Liver (tissue), 8 donors: ENCODE measurements at regions not wholly inside any gene's neighbourhood (a gene's known extent, or its start where the extent isn't known, plus 50 kb on each side); places are given as distances from the start of the nearest gene placed in this dataset.

Experiments used
- DNase-seq: peaks from one replicate; pipeline ENCODE4 v3.0.0-alpha.2; 2017; ENCODE audit warnings: low spot score
- H3K27ac ChIP-seq, 2 donors: one replicate each; pipeline ENCODE4 v1.7.0; 2013; ENCODE audit warnings: inconsistent platforms in 2 of 2, low read length in 2 of 2, control low read depth in 1 of 2, low read depth in 1 of 2, mild to moderate bottlenecking in 1 of 2
- H3K27me3 ChIP-seq, 4 donors: one replicate each; pipeline versions ENCODE4 v1.6.1 to v1.7.0; 2013; ENCODE audit warnings: low read length in 3 of 4, inconsistent platforms in 1 of 4, mild to moderate bottlenecking in 1 of 4, moderate library complexity in 1 of 4; ENCODE audit not compliant: control insufficient read depth in 4 of 4, insufficient read depth in 4 of 4
- H3K36me3 ChIP-seq, 4 donors: one replicate each; pipeline versions ENCODE4 v1.6.1 to v1.7.0; 2013; ENCODE audit warnings: low read length in 3 of 4, mild to moderate bottlenecking in 3 of 4, low read depth in 1 of 4, moderate library complexity in 1 of 4; ENCODE audit not compliant: control insufficient read depth in 4 of 4, insufficient read depth in 3 of 4
- H3K4me1 ChIP-seq, 4 donors: one replicate each; pipeline versions ENCODE4 v1.6.1 to v1.7.0; 2013; ENCODE audit warnings: low read length in 3 of 4, mild to moderate bottlenecking in 3 of 4, moderate library complexity in 1 of 4; ENCODE audit not compliant: control insufficient read depth in 4 of 4, insufficient read depth in 4 of 4
- H3K4me3 ChIP-seq, 3 donors: one replicate each; pipeline versions ENCODE4 v1.6.1 to v1.7.0; 2013; ENCODE audit warnings: low read length in 3 of 3, control low read depth in 1 of 3, low read depth in 1 of 3, mild to moderate bottlenecking in 1 of 3
- H3K9ac ChIP-seq, 2 donors: one replicate each; pipeline ENCODE4 v1.7.0; 2013; ENCODE audit warnings: low read length in 2 of 2, mild to moderate bottlenecking in 2 of 2, moderate library complexity in 2 of 2, control low read depth in 1 of 2, low read depth in 1 of 2
- H3K9me3 ChIP-seq, 4 donors: one replicate each; pipeline versions ENCODE4 v1.6.1 to v1.7.0; 2013; ENCODE audit warnings: low read length in 3 of 4; ENCODE audit not compliant: control insufficient read depth in 4 of 4
- ATF3 ChIP-seq: IDR thresholded peaks from 2 replicates; pipeline ENCODE4 v1.6.1; 2016; ENCODE audit warnings: antibody characterized with exemption
- CTCF ChIP-seq: fragments of 150-350 bp; IDR thresholded peaks from 2 replicates; pipeline ENCODE4 v1.5.1; 2017; ENCODE audit warnings: improper control_type of control experiment, low read depth, low read length; ENCODE audit not compliant: missing input control
- EGR1 ChIP-seq, 2 donors: IDR thresholded peaks; 2 replicates each; pipeline ENCODE4 v1.6.1; 2016 to 2018; ENCODE audit warnings: antibody characterized with exemption in 2 of 2, low read depth in 2 of 2
- FOXA1 ChIP-seq: IDR thresholded peaks from 2 replicates; pipeline ENCODE4 v1.6.1; 2016; ENCODE audit warnings: antibody characterized with exemption
- GABPA ChIP-seq, 2 donors: IDR thresholded peaks in 1 of 2; conservative IDR thresholded peaks in 1 of 2; 2 replicates each; pipeline ENCODE4 v1.6.1; 2016; ENCODE audit warnings: antibody characterized with exemption in 2 of 2, mild to moderate bottlenecking in 1 of 2, moderate library complexity in 1 of 2
- HNF4A ChIP-seq, 2 donors: conservative IDR thresholded peaks; 2 replicates each; pipeline ENCODE4 v1.6.1; 2016; ENCODE audit warnings: antibody characterized with exemption in 2 of 2, mild to moderate bottlenecking in 2 of 2
- NR2F2 ChIP-seq: IDR thresholded peaks from 2 replicates; pipeline ENCODE4 v1.6.1; 2016; ENCODE audit warnings: antibody characterized with exemption
- RAD21 ChIP-seq, 2 donors: IDR thresholded peaks; 2 replicates each; pipeline ENCODE4 v1.6.1; 2016; ENCODE audit warnings: antibody characterized with exemption in 2 of 2, mild to moderate bottlenecking in 2 of 2
- REST ChIP-seq: IDR thresholded peaks from 2 replicates; pipeline ENCODE4 v1.6.1; 2016; ENCODE audit warnings: antibody characterized with exemption, mild to moderate bottlenecking
- RXRA ChIP-seq, 2 donors: IDR thresholded peaks; 2 replicates each; pipeline ENCODE4 v1.6.1; 2017 to 2018; ENCODE audit warnings: antibody characterized with exemption in 2 of 2, mild to moderate bottlenecking in 1 of 2
- SP1 ChIP-seq: IDR thresholded peaks from 2 replicates; pipeline ENCODE4 v1.6.1; 2018; ENCODE audit warnings: antibody characterized with exemption, mild to moderate bottlenecking
- TAF1 ChIP-seq: conservative IDR thresholded peaks from 2 replicates; pipeline ENCODE4 v1.6.1; 2016; ENCODE audit warnings: antibody characterized with exemption, mild to moderate bottlenecking
- WGBS: extraction: QIAGEN DNeasy Blood & Tissue Kit; methylation state at CpG from one replicate; pipeline ENCODE4 v1.1.7; 2013; 5-methylcytosine and 5-hydroxymethylcytosine counted together
- TF ChIP-seq, protein P1 (sequence below): IDR thresholded peaks from 2 replicates; pipeline ENCODE4 v1.6.1; 2016; ENCODE audit warnings: antibody characterized with exemption
- donor health status: healthy.
- donor health status: healthy.
- donor health status: healthy.
- donor health status: healthy.
- donor health status: healthy.

GRCh38 chr7:25756601-25757000, 395.4 kb upstream of the NFE2L3 start:
- H3K9ac ChIP-seq: no peak overlapping the region
- no peaks in the 10 kb centered on the region for H3K9me3 ChIP-seq
- no peak overlapping the region for H3K27ac ChIP-seq
- no peak for DNase-seq
- no peak for TF ChIP-seq FOXA1
- H3K4me1 ChIP-seq: no peaks in the 10 kb centered on the region
- H3K27me3 ChIP-seq: peaks cover 0 to 14% (median 2%) of the 10 kb centered on the region in 4 donors
- H3K36me3 ChIP-seq: no peaks in the 10 kb centered on the region
- no peak overlapping the region for H3K4me3 ChIP-seq

GRCh38 chr7:25758559-25758958, 393.4 kb upstream of the NFE2L3 start:
- Histone ChIP-seq H3K36me3 (no peaks in the 10 kb centered on the region), H3K4me1 (no peaks in the 10 kb centered on the region), H3K27me3 (peaks cover 0 to 15% (median 0%) of the 10 kb centered on the region in 4 donors), H3K9me3 (no peaks in the 10 kb centered on the region), H3K27ac (no peak overlapping the region), H3K4me3 (no peak overlapping the region), H3K9ac (no peak overlapping the region)
- 72% methylated on average over 4 of the region's 4 CpGs for WGBS
- DNase-seq: no peak
- TF ChIP-seq SP1: no peak
- no peak for TF ChIP-seq REST
- no peak for TF ChIP-seq HNF4A (conservative IDR thresholded peaks at IDR 0.05)
- no peak for TF ChIP-seq NR2F2
- TF ChIP-seq FOXA1: no peak
- no peak for TF ChIP-seq GABPA (IDR thresholded peaks at IDR 0.05 in 1 of 2, conservative IDR thresholded peaks at IDR 0.05 in 1 of 2)

DNA sequence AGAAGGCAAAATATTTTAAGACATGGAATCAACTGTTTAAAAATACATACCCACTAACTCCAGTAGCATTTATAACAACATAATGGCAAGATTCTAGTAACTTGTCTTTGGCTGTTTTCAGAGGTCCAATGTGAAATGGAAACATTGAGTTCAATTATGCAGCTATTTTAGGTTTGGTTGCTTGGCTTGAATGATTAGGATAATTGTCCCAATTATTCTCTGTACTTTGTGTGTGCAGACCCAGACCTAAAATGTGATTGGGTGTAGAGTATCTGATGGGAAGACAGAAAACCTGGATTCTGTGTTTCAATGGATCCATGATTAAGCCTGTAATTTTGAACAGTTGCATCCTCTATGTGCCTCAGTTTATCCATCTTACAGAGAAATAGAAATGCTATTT, 392.7 kb upstream of the NFE2L3 start:
- no peaks in the 10 kb centered on the region for H3K36me3 ChIP-seq
- H3K9me3 ChIP-seq: no peaks in the 10 kb centered on the region
- H3K27me3 ChIP-seq: peaks cover 0 to 15% (median 0%) of the 10 kb centered on the region in 4 donors
- no peak for DNase-seq
- no peak for TF ChIP-seq CTCF
- TF ChIP-seq, protein P1, sequence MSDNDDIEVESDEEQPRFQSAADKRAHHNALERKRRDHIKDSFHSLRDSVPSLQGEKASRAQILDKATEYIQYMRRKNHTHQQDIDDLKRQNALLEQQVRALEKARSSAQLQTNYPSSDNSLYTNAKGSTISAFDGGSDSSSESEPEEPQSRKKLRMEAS: no peak
- TF ChIP-seq TAF1: no peak
- TF ChIP-seq HNF4A (conservative IDR thresholded peaks at IDR 0.05): no peak
- TF ChIP-seq RAD21 (IDR thresholded peaks at IDR 0.05): no peak
- TF ChIP-seq EGR1 (IDR thresholded peaks at IDR 0.05; ENCODE audit: low read depth in 2 of 2): no peak
- no peak for TF ChIP-seq ATF3
- TF ChIP-seq GABPA (IDR thresholded peaks at IDR 0.05 in 1 of 2, conservative IDR thresholded peaks at IDR 0.05 in 1 of 2): no peak
- TF ChIP-seq SP1: no peak
- TF ChIP-seq NR2F2: no peak
- no peak for TF ChIP-seq RXRA (IDR thresholded peaks at IDR 0.05)
- no peak for TF ChIP-seq FOXA1
- no peaks in the 10 kb centered on the region for H3K4me1 ChIP-seq
- H3K9ac ChIP-seq: no peak overlapping the region
- no peak overlapping the region for H3K27ac ChIP-seq
- H3K4me3 ChIP-seq: no peak overlapping the region
